ENCODE measurements at regions not wholly inside any gene's neighbourhood (a gene's known extent, or its start where the extent isn't known, plus 50 kb on each side); places are given as distances from the start of the nearest gene placed in this dataset.
"Not testable (repeated sequence)": the region's sequence is repeated elsewhere in the genome, so short reads cannot be mapped to it uniquely, and the experiment has no call there.

DNA sequence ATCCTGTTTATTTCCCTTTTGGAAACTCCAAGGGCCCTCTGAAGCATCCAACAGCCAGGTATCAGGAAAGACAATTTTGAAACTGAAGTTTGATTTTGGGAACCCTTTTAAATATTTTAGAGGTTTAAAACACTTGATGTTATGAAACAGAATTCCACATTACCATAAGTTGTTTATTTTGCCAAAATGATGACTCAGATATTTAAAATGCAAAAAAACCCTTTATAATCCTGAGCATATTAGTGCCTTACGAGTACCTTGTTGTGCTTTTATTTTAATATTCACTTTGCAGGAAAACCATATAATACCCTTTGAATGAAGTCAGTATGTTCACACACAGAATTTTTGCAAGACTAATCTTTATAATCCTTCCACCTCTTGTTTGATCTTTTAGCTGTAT lies 765.1 kb upstream of the CA10 start:
- Mint-ChIP-seq H3K27ac (no peak overlapping the region), H3K4me3 (no peak overlapping the region), H3K27me3 (no peaks in the 10 kb centered on the region), H3K9me3 (no peaks in the 10 kb centered on the region), H3K36me3 (ENCODE audit: low read depth) (no peaks in the 10 kb centered on the region), H3K4me1 (ENCODE audit: low read depth) (no peaks in the 10 kb centered on the region)
- no peak for DNase-seq
- POLR2A ChIA-PET = no interaction called here
- CTCF ChIA-PET = no interaction called here
- ATAC-seq = no peak
- intact Hi-C loops (cut with micrococcal nuclease) = no loop called here
- TF ChIP-seq, protein P1, sequence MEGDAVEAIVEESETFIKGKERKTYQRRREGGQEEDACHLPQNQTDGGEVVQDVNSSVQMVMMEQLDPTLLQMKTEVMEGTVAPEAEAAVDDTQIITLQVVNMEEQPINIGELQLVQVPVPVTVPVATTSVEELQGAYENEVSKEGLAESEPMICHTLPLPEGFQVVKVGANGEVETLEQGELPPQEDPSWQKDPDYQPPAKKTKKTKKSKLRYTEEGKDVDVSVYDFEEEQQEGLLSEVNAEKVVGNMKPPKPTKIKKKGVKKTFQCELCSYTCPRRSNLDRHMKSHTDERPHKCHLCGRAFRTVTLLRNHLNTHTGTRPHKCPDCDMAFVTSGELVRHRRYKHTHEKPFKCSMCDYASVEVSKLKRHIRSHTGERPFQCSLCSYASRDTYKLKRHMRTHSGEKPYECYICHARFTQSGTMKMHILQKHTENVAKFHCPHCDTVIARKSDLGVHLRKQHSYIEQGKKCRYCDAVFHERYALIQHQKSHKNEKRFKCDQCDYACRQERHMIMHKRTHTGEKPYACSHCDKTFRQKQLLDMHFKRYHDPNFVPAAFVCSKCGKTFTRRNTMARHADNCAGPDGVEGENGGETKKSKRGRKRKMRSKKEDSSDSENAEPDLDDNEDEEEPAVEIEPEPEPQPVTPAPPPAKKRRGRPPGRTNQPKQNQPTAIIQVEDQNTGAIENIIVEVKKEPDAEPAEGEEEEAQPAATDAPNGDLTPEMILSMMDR (IDR thresholded peaks at IDR 0.05) = no peak

DNA sequence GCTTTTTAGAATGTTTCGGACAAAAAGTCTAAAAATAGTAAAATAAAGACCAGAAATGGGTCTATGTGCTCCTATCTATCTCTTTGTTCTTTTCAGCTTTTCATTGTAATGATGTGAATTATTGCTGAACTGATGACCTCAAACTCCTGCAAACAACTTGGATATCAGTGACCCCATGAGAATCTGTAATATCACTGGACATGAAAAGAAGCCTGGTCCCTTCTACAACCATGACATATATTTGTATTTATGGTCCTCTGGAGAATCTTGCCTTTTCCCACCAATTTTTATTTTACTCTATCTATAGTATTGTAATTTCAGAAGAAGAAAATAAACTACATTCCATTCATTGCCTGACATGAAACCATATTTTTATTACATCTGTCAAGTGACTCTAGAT lies 740.7 kb upstream of the CA10 start:
- Mint-ChIP-seq H3K27ac (no peak overlapping the region), H3K4me3 (no peak overlapping the region), H3K4me1 (ENCODE audit: low read depth) (no peaks in the 10 kb centered on the region), H3K9me3 (peaks cover 4% of the 10 kb centered on the region), H3K27me3 (no peaks in the 10 kb centered on the region), H3K36me3 (ENCODE audit: low read depth) (no peaks in the 10 kb centered on the region)
- POLR2A ChIA-PET = no interaction called here
- TF ChIP-seq, protein P1 (IDR thresholded peaks at IDR 0.05) = no peak
- ATAC-seq (no peak), DNase-seq (no peak)
- CTCF ChIA-PET = no interaction called here
- intact Hi-C loops (cut with micrococcal nuclease) = no loop called here

GRCh38 chr17:52895272-52895671 lies 736.8 kb upstream of the CA10 start:
- Mint-ChIP-seq H3K27me3 (no peaks in the 10 kb centered on the region), H3K4me3 (no peak overlapping the region), H3K9me3 (peaks cover 1% of the 10 kb centered on the region), H3K27ac (no peak overlapping the region), H3K4me1 (ENCODE audit: low read depth) (no peaks in the 10 kb centered on the region), H3K36me3 (ENCODE audit: low read depth) (no peaks in the 10 kb centered on the region)
- ChIA-PET POLR2A (no interaction called here), CTCF (no interaction called here)
- TF ChIP-seq, protein P1 (IDR thresholded peaks at IDR 0.05) = no peak
- ATAC-seq = no peak
- DNase-seq = no peak
- intact Hi-C loops (cut with micrococcal nuclease) = no loop called here

DNA sequence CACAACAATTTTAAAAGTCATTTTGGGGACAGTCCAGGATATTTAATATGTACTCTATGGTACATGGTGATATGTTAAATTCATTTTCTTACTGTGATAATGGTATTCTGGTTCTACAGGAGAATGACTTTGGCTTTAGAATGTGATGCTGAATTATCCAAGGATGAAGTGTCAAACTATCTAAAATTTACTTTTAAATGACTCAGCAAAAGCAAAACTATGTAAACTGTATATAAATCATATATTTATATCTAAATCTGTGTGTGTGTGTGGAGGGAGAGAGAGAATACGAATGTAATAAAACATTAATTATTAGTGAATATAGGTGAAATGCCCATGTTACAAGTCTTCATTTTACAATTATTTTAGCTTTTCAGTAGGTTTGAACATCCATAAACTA lies 733.8 kb upstream of the CA10 start:
- TF ChIP-seq, protein P1 (IDR thresholded peaks at IDR 0.05) = no peak
- H3K9me3 Mint-ChIP-seq = no peaks in the 10 kb centered on the region
- ATAC-seq (no peak), DNase-seq (no peak)
- no peak overlapping the region for H3K4me3 Mint-ChIP-seq
- no peak overlapping the region for H3K27ac Mint-ChIP-seq
- H3K36me3 Mint-ChIP-seq (ENCODE audit: low read depth) = no peaks in the 10 kb centered on the region
- H3K4me1 Mint-ChIP-seq (ENCODE audit: low read depth) = no peaks in the 10 kb centered on the region
- H3K27me3 Mint-ChIP-seq = no peaks in the 10 kb centered on the region
- intact Hi-C loops (cut with micrococcal nuclease) = no loop called here
- ChIA-PET POLR2A (no interaction called here), CTCF (no interaction called here)

DNA sequence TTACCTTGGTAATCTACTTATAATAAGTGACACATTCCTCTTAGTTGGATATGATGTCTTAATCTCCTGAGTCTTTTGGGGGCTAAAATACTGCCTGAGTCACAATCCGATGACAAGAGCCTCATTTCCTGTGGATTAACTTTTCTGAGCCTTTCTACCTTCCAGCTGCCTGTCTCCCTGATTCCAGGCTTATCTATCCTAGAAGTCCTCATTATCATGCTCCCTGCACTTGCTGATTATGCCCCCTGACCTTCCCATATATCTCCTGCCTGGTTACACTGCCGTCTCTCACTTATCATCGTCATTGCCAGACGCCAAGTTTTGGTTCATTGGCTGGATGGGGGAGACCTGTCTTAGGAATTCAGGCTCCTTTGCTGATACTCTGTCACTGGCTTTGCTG lies 727.4 kb upstream of the CA10 start:
- H3K4me1 Mint-ChIP-seq (ENCODE audit: low read depth) = no peaks in the 10 kb centered on the region
- CTCF ChIA-PET = no interaction called here

GRCh38 chr17:52883907-52884491 lies 725.5 kb upstream of the CA10 start:
- H3K4me3 Mint-ChIP-seq; POLR2A ChIA-PET; H3K27ac Mint-ChIP-seq; ATAC-seq; CTCF ChIA-PET; H3K9me3 Mint-ChIP-seq; DNase-seq; H3K36me3 Mint-ChIP-seq (ENCODE audit: low read depth); H3K27me3 Mint-ChIP-seq; intact Hi-C loops (cut with micrococcal nuclease); H3K4me1 Mint-ChIP-seq (ENCODE audit: low read depth): not testable (repeated sequence)

More for the DNA sequence above, 727.4 kb upstream of the CA10 start:
- peaks cover 2% of the 10 kb centered on the region for H3K9me3 Mint-ChIP-seq
- no peaks in the 10 kb centered on the region for H3K36me3 Mint-ChIP-seq (ENCODE audit: low read depth)
- ATAC-seq = no peak
- no peaks in the 10 kb centered on the region for H3K27me3 Mint-ChIP-seq
- intact Hi-C loops (cut with micrococcal nuclease) = no loop called here
- H3K4me3 Mint-ChIP-seq = no peak overlapping the region
- TF ChIP-seq, protein P1 (IDR thresholded peaks at IDR 0.05) = no peak
- POLR2A ChIA-PET = no interaction called here
- DNase-seq = no peak
- no peak overlapping the region for H3K27ac Mint-ChIP-seq

GRCh38 chr17:52846767-52847166 lies 688.3 kb upstream of the CA10 start:
- H3K27ac Mint-ChIP-seq; CTCF ChIA-PET; POLR2A ChIA-PET; ATAC-seq; H3K36me3 Mint-ChIP-seq (ENCODE audit: low read depth); H3K4me3 Mint-ChIP-seq; H3K27me3 Mint-ChIP-seq; H3K9me3 Mint-ChIP-seq; H3K4me1 Mint-ChIP-seq (ENCODE audit: low read depth); DNase-seq; intact Hi-C loops (cut with micrococcal nuclease): not testable (repeated sequence)

Measured in activated CD8-positive, alpha-beta T cell treated with anti-CD3 and anti-CD28 coated beads for 36 hours (primary cell).